DOHH2 (cell line): ENCODE measurements at regions not wholly inside any gene's neighbourhood (a gene's known extent, or its start where the extent isn't known, plus 50 kb on each side); places are given as distances from the start of the nearest gene placed in this dataset.

Experiments
- EZH2phosphoT487 ChIP-seq: fragments of 200-600 bp; sonication (generic); IDR thresholded peaks from 2 replicates; pipeline ENCODE4 v1.6.1; 2017; ENCODE audit warnings: borderline replicate concordance, mild to moderate bottlenecking, antibody characterized with exemption, low read length, moderate library complexity, mixed read lengths
- TF ChIP-seq, protein P1 (sequence below): fragments of 200-600 bp; sonication (generic); IDR thresholded peaks from one replicate; pipeline ENCODE4 v1.5.1; 2014; ENCODE audit warnings: antibody characterized with exemption, mild to moderate bottlenecking, low read depth, low read length; ENCODE audit not compliant: poor library complexity, severe bottlenecking

DNA sequence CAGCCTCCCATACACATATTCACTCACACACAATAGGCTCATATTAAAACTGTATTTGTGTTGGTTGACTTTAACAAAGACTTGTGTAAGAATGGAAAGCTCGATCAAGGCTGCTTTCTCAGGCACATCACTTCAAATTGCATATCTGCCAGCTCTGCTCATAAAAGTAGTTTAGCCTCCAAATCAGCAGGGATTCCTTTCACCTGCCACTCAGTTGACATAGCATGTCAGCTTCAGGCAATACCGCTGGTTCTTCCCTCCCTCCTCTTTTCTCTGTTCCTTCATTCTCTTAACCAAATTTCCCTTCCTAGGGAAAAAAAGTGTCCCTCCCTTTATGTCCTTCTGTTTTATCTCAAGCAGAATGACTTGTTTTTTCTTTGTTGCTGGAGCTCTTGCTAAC is 450.4 kb upstream of the LARGE1 start:
- TF ChIP-seq, protein P1, sequence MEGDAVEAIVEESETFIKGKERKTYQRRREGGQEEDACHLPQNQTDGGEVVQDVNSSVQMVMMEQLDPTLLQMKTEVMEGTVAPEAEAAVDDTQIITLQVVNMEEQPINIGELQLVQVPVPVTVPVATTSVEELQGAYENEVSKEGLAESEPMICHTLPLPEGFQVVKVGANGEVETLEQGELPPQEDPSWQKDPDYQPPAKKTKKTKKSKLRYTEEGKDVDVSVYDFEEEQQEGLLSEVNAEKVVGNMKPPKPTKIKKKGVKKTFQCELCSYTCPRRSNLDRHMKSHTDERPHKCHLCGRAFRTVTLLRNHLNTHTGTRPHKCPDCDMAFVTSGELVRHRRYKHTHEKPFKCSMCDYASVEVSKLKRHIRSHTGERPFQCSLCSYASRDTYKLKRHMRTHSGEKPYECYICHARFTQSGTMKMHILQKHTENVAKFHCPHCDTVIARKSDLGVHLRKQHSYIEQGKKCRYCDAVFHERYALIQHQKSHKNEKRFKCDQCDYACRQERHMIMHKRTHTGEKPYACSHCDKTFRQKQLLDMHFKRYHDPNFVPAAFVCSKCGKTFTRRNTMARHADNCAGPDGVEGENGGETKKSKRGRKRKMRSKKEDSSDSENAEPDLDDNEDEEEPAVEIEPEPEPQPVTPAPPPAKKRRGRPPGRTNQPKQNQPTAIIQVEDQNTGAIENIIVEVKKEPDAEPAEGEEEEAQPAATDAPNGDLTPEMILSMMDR = no peak
- TF ChIP-seq EZH2phosphoT487 = no peak
